Natural killer cell treated with Interleukin-12 subunit alpha and Interleukin-12 subunit beta and Interleukin-15 and Interleukin-18, amount 100 ng/mL, for 72 hours (primary cell): ENCODE measurements at regions not wholly inside any gene's neighbourhood (a gene's known extent, or its start where the extent isn't known, plus 50 kb on each side); places are given as distances from the start of the nearest gene placed in this dataset.

ENCODE experiments used
- ATAC-seq, 2 donors: fragments of 150-1000 bp; cut with Tn5 transposase in 1 of 2; sonication (Bioruptor Pico), chemical (Tn5 transposase) in 1 of 2; 2 replicates each; pipeline ENCODE4 v1.10.0; 2021
- DNase-seq: peaks from one replicate; pipeline ENCODE4 v3.0.0; 2022; ENCODE audit warnings: low spot score
- H3K27ac Mint-ChIP-seq, 2 donors: 1 replicate in 1 of 2; 2 replicates in 1 of 2; pipeline ENCODE4 v1.8.0; 2022; ENCODE audit warnings: mixed read lengths in 2 of 2, mild to moderate bottlenecking in 1 of 2, moderate library complexity in 1 of 2
- H3K27me3 Mint-ChIP-seq, 2 donors: 1 replicate in 1 of 2; 2 replicates in 1 of 2; pipeline ENCODE4 v1.8.0; 2022; ENCODE audit warnings: mixed read lengths in 2 of 2
- H3K36me3 Mint-ChIP-seq: one replicate; pipeline ENCODE4 v1.8.0; 2022; ENCODE audit warnings: mixed read lengths
- H3K4me1 Mint-ChIP-seq, 2 donors: 1 replicate in 1 of 2; 2 replicates in 1 of 2; pipeline ENCODE4 v1.8.0; 2022; ENCODE audit warnings: low read depth in 2 of 2, mixed read lengths in 2 of 2, mild to moderate bottlenecking in 1 of 2
- H3K4me3 Mint-ChIP-seq: one replicate; pipeline ENCODE4 v1.8.0; 2022; ENCODE audit warnings: mixed read lengths
- H3K9me3 Mint-ChIP-seq: 2 replicates; pipeline ENCODE4 v1.8.0; 2022; ENCODE audit warnings: mixed read lengths

DNA sequence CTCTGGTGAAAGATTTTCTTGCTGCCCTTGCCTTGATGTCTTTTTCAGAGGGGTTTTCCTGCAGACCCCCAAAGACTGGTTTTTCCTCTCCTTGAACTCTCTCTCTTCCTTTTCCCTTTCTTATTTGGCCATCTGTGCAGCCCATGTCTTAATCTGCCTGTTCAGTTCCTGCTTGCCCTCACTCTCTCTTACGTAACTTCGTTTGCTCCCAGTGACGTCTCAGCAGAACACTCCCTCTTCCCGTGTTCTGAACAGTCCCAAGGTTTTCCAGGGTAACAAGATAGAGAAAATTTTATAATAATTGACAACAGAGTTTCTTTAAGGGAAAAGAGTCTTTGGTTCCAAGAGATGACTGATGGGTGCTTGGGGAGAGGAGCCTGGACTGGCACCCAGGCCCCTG, 109.1 kb upstream of the LMO4 start:
- H3K36me3 Mint-ChIP-seq = no peaks in the 10 kb centered on the region
- H3K27ac Mint-ChIP-seq = no peak overlapping the region

DNA sequence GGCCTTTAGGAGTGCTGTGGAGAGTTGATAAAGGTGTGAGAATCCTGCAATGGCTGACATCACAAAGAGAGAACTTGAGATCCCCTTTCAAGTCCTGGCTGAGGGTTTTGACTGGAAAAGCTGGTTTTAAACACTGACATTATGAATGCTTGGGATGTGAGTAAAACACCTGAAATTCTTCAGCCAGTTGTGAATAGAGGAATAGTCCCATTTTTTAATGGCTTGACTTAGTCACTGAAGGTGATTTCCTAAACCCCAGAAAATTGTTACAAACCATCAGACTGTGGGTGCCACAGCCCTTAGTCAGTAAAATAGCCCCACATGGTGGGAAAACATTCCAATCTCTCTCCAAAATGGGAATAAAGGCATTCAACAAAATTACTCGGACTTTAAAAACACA, 107.7 kb upstream of the LMO4 start:
- Mint-ChIP-seq H3K4me1 (peaks cover 0 to 2% of the 10 kb centered on the region in 2 donors), H3K27ac (no peak overlapping the region), H3K27me3 (peaks cover 0 to 2% of the 10 kb centered on the region in 2 donors), H3K9me3 (no peaks in the 10 kb centered on the region), H3K4me3 (no peak overlapping the region), H3K36me3 (no peaks in the 10 kb centered on the region)
- DNase-seq = no peak
- ATAC-seq = no peak

More for the DNA sequence above, 109.1 kb upstream of the LMO4 start:
- Mint-ChIP-seq H3K4me3 (no peak overlapping the region), H3K27me3 (no peaks in the 10 kb centered on the region), H3K4me1 (no peaks in the 10 kb centered on the region), H3K9me3 (no peaks in the 10 kb centered on the region)
- no peak for DNase-seq
- no peak for ATAC-seq

DNA sequence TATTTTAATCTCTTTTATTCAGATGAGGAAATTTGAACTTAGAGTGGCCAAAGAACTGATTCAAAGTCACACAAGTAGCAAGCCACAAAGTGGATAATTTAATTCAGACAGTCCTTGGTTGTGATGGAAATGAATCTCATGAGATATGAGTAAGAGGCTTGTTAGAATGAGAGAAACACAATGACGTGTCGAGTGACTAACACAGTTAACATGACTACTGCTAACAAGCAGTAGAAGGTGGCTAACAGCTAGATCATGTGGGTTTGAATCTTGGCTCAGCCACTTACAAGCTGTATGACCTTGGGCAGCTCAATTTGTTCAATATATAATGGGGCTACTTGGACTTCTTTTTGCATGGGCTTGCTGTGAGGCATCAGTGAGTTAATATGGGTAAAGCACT, 104.5 kb upstream of the LMO4 start:
- Mint-ChIP-seq H3K36me3 (no peaks in the 10 kb centered on the region), H3K4me1 (peaks cover 0 to 7% of the 10 kb centered on the region in 2 donors), H3K27me3 (peaks cover 6 to 14% of the 10 kb centered on the region in 2 donors), H3K27ac (no peak overlapping the region), H3K4me3 (no peak overlapping the region), H3K9me3 (no peaks in the 10 kb centered on the region)
- DNase-seq = no peak
- ATAC-seq = peak; percentile 52 to 80

DNA sequence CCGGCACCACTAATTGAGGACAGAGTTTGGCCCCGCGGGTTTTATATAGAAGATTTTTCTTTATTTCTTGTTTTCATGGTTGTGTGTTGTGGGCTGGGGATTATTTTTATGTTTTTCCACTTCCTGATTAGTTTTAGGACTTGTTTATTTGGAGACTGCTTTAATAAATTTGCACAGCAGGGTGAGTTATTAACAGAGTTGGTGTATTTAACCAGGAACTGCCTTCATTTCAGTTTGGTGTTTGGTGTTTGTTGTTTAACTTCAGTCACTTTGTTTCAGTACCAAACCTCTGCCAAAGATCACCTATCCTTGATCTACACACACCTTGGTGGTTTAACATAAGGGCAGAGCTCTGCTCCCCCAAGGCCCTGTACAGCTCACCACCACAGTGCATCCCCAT, 103.5 kb upstream of the LMO4 start:
- Mint-ChIP-seq H3K27me3 (peaks cover 6 to 14% of the 10 kb centered on the region in 2 donors), H3K36me3 (no peaks in the 10 kb centered on the region), H3K27ac (no peak overlapping the region), H3K4me3 (no peak overlapping the region), H3K9me3 (no peaks in the 10 kb centered on the region), H3K4me1 (peaks cover 0 to 7% of the 10 kb centered on the region in 2 donors)
- DNase-seq = no peak
- no peak for ATAC-seq

DNA sequence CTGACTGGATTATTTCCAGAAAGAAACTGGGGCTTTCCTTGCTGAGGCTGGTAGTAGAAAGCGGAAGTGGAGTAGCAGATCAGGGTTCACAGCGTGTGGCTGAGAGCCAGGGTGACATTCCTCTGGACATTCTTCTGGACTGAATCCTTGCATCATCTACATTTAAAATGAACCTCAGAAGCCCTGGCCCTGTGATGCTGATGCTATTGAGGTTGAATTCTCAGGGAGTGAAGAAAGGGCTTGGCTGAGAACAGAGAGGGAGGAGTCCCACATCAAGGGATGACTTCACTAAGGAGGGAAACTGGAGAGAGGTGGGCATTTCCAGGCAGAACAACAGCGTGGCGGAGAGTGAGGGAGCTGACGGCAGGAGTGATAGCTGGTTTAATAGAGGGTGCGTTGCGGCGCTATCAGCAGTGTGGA, 102.3 kb upstream of the LMO4 start:
- ATAC-seq = no peak
- H3K36me3 Mint-ChIP-seq = no peaks in the 10 kb centered on the region
- H3K4me1 Mint-ChIP-seq = peaks cover 0 to 7% of the 10 kb centered on the region in 2 donors
- no peaks in the 10 kb centered on the region for H3K9me3 Mint-ChIP-seq
- peak overlapping the region in 1 of 2 donors; percentile 24 for H3K27ac Mint-ChIP-seq
- peaks cover 6 to 14% of the 10 kb centered on the region in 2 donors for H3K27me3 Mint-ChIP-seq
- no peak for DNase-seq
- no peak overlapping the region for H3K4me3 Mint-ChIP-seq

DNA sequence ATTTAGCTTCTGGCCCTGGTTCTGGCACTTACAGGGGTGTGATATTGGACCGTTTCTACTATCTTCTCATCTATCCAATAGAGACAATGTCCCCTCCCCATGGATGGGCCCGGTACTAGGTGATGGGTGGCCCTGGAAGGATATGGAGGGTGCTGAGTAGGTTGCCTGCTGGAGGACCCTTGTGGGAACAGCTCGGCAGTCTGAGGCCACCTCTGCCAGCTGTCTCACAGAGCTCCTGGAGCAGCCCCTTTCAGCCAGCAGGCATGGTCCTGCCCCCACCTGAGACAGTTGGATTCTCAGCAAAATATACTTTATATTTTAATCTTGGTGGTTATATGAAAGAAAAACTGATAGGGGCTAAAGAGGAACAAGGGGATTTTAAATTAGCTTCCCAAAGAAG, 101.0 kb upstream of the LMO4 start:
- DNase-seq (no peak), ATAC-seq (no peak)
- H3K9me3 Mint-ChIP-seq = no peaks in the 10 kb centered on the region
- H3K27ac Mint-ChIP-seq = no peak overlapping the region
- H3K36me3 Mint-ChIP-seq = no peaks in the 10 kb centered on the region
- H3K27me3 Mint-ChIP-seq = peaks cover 6 to 14% of the 10 kb centered on the region in 2 donors
- peaks cover 0 to 7% of the 10 kb centered on the region in 2 donors for H3K4me1 Mint-ChIP-seq
- H3K4me3 Mint-ChIP-seq = no peak overlapping the region

DNA sequence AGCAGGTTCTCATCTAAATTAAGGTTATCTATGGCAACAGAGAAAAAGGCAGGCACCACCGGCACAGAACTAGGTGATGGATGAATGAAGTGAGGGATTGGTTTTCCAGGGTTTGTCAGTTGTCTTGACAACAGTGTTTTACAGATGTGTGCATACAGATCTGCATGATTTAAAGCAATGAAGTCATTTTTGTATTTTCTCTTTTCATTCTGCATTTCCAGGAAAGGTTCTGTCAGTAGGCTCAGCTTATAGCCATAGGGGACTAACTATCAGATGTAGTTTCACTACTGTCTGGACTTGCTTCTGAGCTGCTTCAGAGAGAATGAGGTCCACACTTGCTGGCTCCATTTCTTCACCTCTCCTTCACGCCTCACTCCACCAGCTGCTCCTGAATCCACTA, 98.2 kb upstream of the LMO4 start:
- no peaks in the 10 kb centered on the region for H3K36me3 Mint-ChIP-seq
- no peak for DNase-seq
- peaks cover 9 to 14% of the 10 kb centered on the region in 2 donors for H3K27me3 Mint-ChIP-seq
- no peak overlapping the region for H3K27ac Mint-ChIP-seq
- H3K4me1 Mint-ChIP-seq = peaks cover 0 to 7% of the 10 kb centered on the region in 2 donors
- H3K4me3 Mint-ChIP-seq = no peak overlapping the region
- ATAC-seq = no peak
- no peaks in the 10 kb centered on the region for H3K9me3 Mint-ChIP-seq

DNA sequence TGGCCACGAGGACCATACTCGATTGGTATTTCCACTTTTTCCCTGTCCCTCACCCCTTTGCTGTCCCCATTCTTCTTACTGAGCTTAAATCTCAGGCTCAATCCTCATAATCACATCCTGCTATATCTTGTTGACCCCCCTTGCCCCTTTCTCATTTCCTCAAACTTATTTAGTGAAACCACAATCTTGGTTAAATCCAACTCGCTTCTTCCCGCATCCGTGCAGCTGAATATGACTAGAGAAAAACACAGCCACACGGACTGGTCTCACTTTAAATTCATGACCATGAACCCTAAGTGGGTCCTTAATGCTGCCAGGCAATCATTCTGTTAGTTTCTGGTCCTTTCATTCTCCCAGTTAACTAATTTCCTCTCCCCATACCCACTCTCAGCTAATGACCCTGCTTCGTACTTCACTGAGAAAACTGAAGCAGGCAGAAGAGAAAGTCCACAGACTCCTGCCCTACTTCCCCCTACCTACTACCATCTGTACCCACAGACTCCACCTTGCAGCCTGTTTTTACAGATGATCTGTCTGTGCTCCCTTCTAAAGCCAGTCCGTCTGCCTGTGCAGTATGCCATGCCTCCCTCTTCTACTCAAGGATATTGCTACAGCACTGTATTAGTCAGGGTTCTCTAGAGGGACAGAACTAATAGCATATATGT, 96.8 kb upstream of the LMO4 start:
- DNase-seq = no peak
- no peak for ATAC-seq
- no peaks in the 10 kb centered on the region for H3K4me1 Mint-ChIP-seq
- no peaks in the 10 kb centered on the region for H3K36me3 Mint-ChIP-seq
- H3K27ac Mint-ChIP-seq = no peak overlapping the region
- peaks cover 6 to 14% of the 10 kb centered on the region in 2 donors for H3K27me3 Mint-ChIP-seq
- no peaks in the 10 kb centered on the region for H3K9me3 Mint-ChIP-seq
- H3K4me3 Mint-ChIP-seq = no peak overlapping the region

DNA sequence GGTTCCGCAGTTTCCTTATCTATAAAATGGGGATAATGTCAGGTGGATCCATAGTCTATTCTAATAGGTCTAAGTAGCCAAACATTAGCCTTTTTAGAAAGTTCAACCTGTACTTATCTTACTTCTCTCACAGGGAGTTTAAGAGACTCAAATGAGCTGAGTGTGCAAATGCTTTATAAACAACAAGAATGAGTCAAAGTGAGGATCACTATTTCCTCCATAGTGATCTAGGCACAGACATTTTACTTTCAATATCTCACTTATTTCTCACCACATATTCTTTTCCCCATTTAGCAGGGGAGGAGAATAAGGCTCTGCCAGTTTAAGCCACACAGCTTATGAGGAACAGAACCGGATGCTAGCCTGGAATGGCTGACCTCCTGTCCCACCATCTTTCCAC, 92.1 kb upstream of the LMO4 start:
- Mint-ChIP-seq H3K27me3 (peaks cover 8 to 11% of the 10 kb centered on the region in 2 donors), H3K36me3 (no peaks in the 10 kb centered on the region), H3K4me1 (no peaks in the 10 kb centered on the region), H3K27ac (no peak overlapping the region), H3K9me3 (no peaks in the 10 kb centered on the region), H3K4me3 (no peak overlapping the region)
- no peak for DNase-seq
- no peak for ATAC-seq

DNA sequence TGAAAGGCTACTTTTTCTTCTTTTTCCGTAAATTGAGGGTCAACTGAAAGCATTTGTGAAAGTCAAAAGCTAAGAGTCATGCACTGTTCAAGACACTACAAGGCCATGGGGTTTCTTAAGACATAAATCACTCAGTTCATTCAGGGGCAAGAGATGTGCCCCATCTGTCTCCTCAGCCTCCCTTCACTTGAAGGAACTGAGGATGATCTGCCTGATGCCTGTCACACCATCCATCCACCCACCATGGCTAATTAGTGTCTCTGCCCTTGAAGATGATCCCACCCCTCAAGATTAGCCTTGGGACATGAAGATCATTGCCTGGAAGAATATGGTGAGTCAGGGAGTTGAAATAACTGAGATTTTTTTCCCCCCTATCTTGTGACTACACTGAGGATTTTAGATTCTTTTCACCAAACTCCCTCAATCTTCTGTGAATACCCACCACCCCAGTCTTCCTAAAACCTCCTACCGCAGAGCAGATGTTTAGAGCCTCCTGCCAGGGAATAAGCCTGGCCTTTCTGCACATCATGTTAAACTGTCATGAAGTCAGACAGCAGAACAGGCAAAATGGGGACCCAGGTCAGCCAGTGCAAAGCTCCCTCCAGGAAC, 88.6 kb upstream of the LMO4 start:
- H3K27ac Mint-ChIP-seq = no peak overlapping the region
- no peak for DNase-seq
- peaks cover 8 to 10% of the 10 kb centered on the region in 2 donors for H3K27me3 Mint-ChIP-seq
- H3K36me3 Mint-ChIP-seq = no peaks in the 10 kb centered on the region
- ATAC-seq = no peak
- no peak overlapping the region for H3K4me3 Mint-ChIP-seq
- H3K4me1 Mint-ChIP-seq = no peaks in the 10 kb centered on the region
- no peaks in the 10 kb centered on the region for H3K9me3 Mint-ChIP-seq

DNA sequence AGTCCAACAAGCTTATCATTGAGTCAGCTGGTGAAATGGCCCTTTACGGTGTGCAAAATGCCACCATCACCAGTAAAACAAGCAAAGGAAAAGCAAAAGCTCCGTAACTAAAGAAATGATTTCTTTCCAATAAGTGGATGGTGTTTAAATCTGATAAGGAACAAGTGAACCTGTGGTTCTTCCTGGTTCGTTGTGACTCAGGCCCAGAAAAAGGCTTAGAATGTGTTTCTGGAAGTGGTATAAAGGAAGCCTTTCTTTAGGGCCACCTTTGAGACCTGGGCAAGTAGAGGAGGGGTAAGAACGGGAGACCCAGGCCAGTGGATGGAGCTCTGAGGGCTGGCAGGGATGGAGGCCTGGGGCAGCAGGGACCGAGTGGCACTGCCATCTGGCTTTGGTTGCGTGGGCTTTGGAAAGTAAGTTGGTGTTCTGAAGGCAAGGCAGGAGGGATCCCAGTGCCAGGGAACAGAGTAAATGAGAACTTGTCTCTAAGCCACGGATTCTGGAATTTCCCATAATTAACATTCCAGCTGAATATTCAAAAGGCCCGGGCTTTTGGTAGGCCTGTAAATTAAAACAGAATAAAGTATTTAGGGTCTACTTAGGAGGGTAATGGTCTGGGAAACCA, 87.9 kb upstream of the LMO4 start:
- Mint-ChIP-seq H3K27ac (no peak overlapping the region), H3K4me1 (no peaks in the 10 kb centered on the region), H3K9me3 (no peaks in the 10 kb centered on the region), H3K27me3 (peaks cover 8 to 10% of the 10 kb centered on the region in 2 donors), H3K36me3 (no peaks in the 10 kb centered on the region), H3K4me3 (no peak overlapping the region)
- no peak for ATAC-seq
- no peak for DNase-seq

DNA sequence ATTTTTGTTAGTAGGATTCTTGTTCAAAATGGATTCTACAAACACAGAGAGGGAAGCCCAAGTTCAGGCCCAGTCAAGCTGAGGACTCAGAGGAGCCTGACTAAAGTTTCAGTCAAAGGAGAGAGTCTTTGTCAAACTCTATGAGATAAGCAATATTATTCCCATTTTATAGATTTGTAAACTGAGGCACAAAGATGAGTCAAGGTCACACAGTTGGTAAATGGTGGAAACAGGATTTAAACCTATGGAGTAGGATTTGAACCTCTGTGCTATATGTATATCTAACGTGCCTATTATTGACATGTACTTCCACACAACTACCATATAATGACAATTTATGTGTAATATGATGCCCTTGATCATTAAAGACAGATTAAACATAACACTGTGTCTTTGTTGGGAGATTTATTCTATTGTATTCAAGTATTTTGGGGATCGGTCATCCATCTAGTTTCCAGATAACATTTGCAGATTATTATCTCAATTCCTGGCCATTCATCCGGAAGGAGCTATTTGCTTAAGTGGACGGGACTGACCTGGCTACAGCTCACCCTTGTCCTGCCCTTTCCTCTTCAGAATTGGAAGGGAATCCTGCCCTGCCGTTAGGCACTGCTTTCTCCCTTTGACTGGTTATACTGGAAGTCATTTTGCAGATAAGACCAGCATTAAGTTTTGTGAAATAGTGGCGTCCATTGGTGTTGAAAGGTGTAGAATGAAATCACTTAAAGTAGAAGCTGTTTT, 86.1 kb upstream of the LMO4 start:
- Mint-ChIP-seq H3K4me3 (no peak overlapping the region), H3K27ac (no peak overlapping the region), H3K36me3 (no peaks in the 10 kb centered on the region), H3K27me3 (peaks cover 8 to 10% of the 10 kb centered on the region in 2 donors), H3K4me1 (no peaks in the 10 kb centered on the region), H3K9me3 (no peaks in the 10 kb centered on the region)
- DNase-seq (no peak), ATAC-seq (no peak)

DNA sequence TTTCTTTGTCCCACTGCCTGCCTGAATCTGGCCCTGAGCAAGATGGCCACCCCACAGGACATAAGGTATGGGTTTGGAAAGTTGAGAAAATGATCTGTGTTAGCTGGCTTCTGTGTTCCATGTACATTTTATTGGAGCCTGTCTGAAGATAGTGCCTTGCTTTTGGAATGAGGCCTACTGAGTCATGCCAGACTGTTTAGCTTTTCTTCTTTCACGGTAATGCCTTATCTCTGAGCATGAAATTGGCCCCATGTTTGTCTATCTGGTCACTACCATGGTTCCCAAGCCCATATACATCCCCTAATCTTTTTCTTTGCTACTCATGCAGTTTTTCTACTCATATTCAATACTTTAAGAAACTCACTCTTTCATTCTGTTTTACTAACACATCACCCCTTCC, 85.1 kb upstream of the LMO4 start:
- Mint-ChIP-seq H3K4me1 (no peaks in the 10 kb centered on the region), H3K27me3 (peaks cover 0 to 5% of the 10 kb centered on the region in 2 donors)

DNA sequence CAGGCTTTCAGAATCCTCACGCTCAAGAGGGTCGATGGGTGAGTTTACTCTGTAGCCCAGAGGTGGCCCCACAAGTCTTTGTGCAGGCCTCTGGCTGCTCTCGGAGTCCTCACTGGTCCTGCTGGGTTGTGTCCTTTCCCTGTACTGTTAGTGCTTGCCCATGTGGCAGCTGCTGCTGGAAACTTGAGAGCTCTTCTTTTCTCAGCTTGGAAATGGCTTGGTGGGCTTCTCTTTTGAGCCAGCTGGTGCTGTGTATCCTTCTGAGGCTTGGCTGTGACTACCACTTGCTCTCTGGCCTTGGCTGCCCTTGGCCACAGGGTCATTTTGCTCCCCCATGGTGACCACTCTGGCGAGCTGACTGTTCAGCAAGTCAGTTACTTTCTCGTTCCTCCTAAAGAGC, 82.2 kb upstream of the LMO4 start:
- H3K9me3 Mint-ChIP-seq = no peaks in the 10 kb centered on the region
- ATAC-seq (no peak), DNase-seq (no peak)
- H3K36me3 Mint-ChIP-seq = no peaks in the 10 kb centered on the region
- H3K27me3 Mint-ChIP-seq = peaks cover 7 to 11% of the 10 kb centered on the region in 2 donors
- H3K27ac Mint-ChIP-seq = no peak overlapping the region
- H3K4me3 Mint-ChIP-seq = no peak overlapping the region
- no peaks in the 10 kb centered on the region for H3K4me1 Mint-ChIP-seq

More for the DNA sequence above, 85.1 kb upstream of the LMO4 start:
- Mint-ChIP-seq H3K4me3 (no peak overlapping the region), H3K27ac (no peak overlapping the region), H3K9me3 (no peaks in the 10 kb centered on the region), H3K36me3 (no peaks in the 10 kb centered on the region)
- DNase-seq (no peak), ATAC-seq (no peak)
